Stomach (tissue), 8 donors: ENCODE measurements at regions not wholly inside any gene's neighbourhood (a gene's known extent, or its start where the extent isn't known, plus 50 kb on each side); places are given as distances from the start of the nearest gene placed in this dataset.

ENCODE experiments used
- DNase-seq, 2 donors: peaks; one replicate each; pipeline versions ENCODE4 v3.0.0 to v3.0.0-alpha.2; 2013 to 2019
- H3K27ac ChIP-seq, 5 donors: fragments of 200-600 bp in 4 of 5; sonication (generic) in 4 of 5; one replicate each; pipeline ENCODE4 v1.5.1; 2013 to 2019; ENCODE audit warnings: mild to moderate bottlenecking in 1 of 5, moderate library complexity in 1 of 5
- H3K27me3 ChIP-seq, 3 donors: fragments of 200-600 bp; sonication (generic); one replicate each; pipeline ENCODE4 v1.5.1; 2017 to 2019; ENCODE audit warnings: mixed run types in 1 of 3
- H3K36me3 ChIP-seq, 4 donors: fragments of 200-600 bp; sonication (generic); 1 replicate in 3 of 4; 2 replicates in 1 of 4; pipeline ENCODE4 v1.5.1; 2016 to 2019
- H3K4me1 ChIP-seq, 4 donors: fragments of 200-600 bp; sonication (generic); one replicate each; pipeline ENCODE4 v1.5.1; 2016 to 2019
- H3K4me3 ChIP-seq, 4 donors: fragments of 200-600 bp; sonication (generic) in 3 of 4; one replicate each; pipeline ENCODE4 v1.5.1; 2016 to 2019; ENCODE audit warnings: mild to moderate bottlenecking in 1 of 4
- H3K9me3 ChIP-seq, 4 donors: fragments of 200-600 bp; sonication (generic); one replicate each; pipeline ENCODE4 v1.5.1; 2016 to 2019
- CTCF ChIP-seq, 7 experiments: fragments of 450-650 bp in 4 of 7; fragments of 200-600 bp in 3 of 7; sonication (generic) in 3 of 7; IDR thresholded peaks; one replicate each; pipeline ENCODE4 v1.5.1; 2016 to 2019; ENCODE audit warnings: antibody characterized with exemption in 7 of 7, control low read depth in 2 of 7, mild to moderate bottlenecking in 1 of 7
- EP300 ChIP-seq: sonication (generic); formaldehyde crosslinking; IDR thresholded peaks from one replicate; pipeline ENCODE4 v1.6.1; 2017; ENCODE audit warnings: antibody characterized with exemption
- POLR2A ChIP-seq, 4 donors: fragments of 450-650 bp; IDR thresholded peaks; one replicate each; pipeline ENCODE4 v1.6.1; 2016; ENCODE audit warnings: antibody characterized with exemption in 4 of 4, control low read depth in 2 of 4, mild to moderate bottlenecking in 1 of 4, moderate library complexity in 1 of 4
- POLR2AphosphoS5 ChIP-seq, 3 donors: sonication (generic); formaldehyde crosslinking; IDR thresholded peaks; one replicate each; pipeline ENCODE4 v1.6.1; 2016; ENCODE audit warnings: antibody characterized with exemption in 3 of 3
- WGBS, 5 donors: extraction: QIAGEN DNeasy Blood & Tissue Kit in 3 of 5; methylation state at CpG; one replicate each; pipeline versions ENCODE4 v1.1.5 to v1.1.7; 2013 to 2018; 5-methylcytosine and 5-hydroxymethylcytosine counted together
- intact Hi-C: fragments of 100-400 bp; cut with DNase I; formaldehyde crosslinking; loops from one replicate; pipeline ENCODE4 v1.15.1; 2023; ENCODE audit warnings: low total_unique reads
- donor health status: healthy with polysubstance abuse.
- donor health status: Bipolar disorder and iron deficiency.
- donor health status: healthy.

DNA sequence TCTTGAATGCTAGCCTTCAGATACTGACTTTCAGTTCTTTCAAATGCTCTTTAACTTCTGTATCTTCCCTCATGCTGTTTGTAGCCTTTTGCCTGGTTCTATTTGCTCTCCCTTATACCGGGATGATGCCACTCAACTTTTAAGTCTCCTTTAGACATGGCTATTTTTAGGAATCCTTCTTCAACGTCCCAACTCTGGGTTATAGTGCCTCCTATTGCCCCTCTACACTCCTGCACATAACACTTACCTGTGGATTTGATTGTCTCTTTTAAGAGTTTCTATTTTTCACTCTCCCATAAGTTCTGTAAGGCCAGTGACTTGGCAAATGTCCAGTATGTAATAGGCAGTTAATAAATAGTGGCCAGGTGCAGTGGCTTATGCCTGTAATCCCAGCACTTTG, 343.0 kb downstream of the KLF5 start:
- peaks cover 0 to 23% (median 18%) of the 10 kb centered on the region in 4 donors for H3K4me1 ChIP-seq
- TF ChIP-seq POLR2A (IDR thresholded peaks at IDR 0.05) = no peak
- no peak for TF ChIP-seq EP300
- TF ChIP-seq POLR2AphosphoS5 (IDR thresholded peaks at IDR 0.05) = no peak
- no peak for TF ChIP-seq CTCF (IDR thresholded peaks at IDR 0.05)
- no peak overlapping the region for H3K4me3 ChIP-seq
- no peaks in the 10 kb centered on the region for H3K9me3 ChIP-seq
- 49 to 64% (median 61%) methylated on average over 2 of the region's 2 CpGs for WGBS, 5 donors
- peak overlapping the region in 1 of 5 donors; percentile 18 for H3K27ac ChIP-seq
- H3K36me3 ChIP-seq = no peaks in the 10 kb centered on the region
- no peak for DNase-seq
- H3K27me3 ChIP-seq = no peaks in the 10 kb centered on the region
- intact Hi-C loops = no loop called here

DNA sequence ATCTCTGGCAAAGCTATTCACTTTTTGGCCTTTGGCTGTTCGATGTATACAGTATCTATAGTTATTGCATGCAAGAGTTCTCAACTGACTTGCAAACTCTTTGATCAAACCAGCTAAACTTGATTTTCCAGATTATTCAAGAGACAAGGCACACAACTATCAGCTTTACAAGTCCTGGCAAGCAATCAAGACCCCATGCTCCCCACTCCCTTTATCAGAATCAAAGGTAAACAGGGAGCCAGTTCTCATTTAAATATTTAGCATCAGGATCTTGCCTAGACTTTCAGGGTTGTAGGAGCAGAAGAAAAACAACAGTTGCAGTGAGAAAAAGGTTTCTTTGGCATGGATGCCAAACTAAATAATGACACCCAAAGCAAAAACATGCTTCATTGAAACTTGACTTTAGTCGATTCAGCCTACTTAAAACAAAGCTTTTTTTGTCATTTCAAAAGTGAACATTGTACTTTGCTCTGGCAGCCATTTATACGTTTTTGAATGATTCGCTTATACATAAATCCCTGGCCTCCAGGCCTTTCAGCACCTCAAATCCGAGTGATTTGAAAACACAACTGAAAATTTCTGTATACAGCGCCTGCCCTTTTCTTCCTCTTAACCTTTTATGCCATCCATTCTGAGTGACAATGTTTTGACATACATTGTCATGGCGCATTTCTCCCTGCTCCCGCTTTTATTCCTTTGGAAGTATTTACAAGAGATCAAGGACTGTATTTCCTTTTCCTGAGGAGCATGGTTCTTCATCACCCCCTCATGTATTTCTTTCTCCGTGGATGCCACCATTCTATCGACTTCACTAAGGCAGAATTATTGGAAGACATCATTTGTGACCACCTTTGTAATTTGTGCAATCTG, 340.8 kb downstream of the KLF5 start:
- Histone ChIP-seq H3K4me3 (no peak overlapping the region), H3K36me3 (no peaks in the 10 kb centered on the region), H3K9me3 (no peaks in the 10 kb centered on the region), H3K27ac (peak overlapping the region; percentile 17 to 73 (median 54)), H3K4me1 (peaks cover 0 to 23% (median 18%) of the 10 kb centered on the region in 4 donors), H3K27me3 (no peaks in the 10 kb centered on the region)
- WGBS, 5 donors = 32 to 43% (median 38%) methylated on average over 10 of the region's 10 CpGs
- peak; percentile 68 to 71 for DNase-seq
- TF ChIP-seq POLR2AphosphoS5 (IDR thresholded peaks at IDR 0.05) (peak in 2 of 3 donors; percentile 41 to 60), CTCF (IDR thresholded peaks at IDR 0.05) (no peak), POLR2A (IDR thresholded peaks at IDR 0.05) (no peak), EP300 (no peak)
- intact Hi-C loops = no loop called here

DNA sequence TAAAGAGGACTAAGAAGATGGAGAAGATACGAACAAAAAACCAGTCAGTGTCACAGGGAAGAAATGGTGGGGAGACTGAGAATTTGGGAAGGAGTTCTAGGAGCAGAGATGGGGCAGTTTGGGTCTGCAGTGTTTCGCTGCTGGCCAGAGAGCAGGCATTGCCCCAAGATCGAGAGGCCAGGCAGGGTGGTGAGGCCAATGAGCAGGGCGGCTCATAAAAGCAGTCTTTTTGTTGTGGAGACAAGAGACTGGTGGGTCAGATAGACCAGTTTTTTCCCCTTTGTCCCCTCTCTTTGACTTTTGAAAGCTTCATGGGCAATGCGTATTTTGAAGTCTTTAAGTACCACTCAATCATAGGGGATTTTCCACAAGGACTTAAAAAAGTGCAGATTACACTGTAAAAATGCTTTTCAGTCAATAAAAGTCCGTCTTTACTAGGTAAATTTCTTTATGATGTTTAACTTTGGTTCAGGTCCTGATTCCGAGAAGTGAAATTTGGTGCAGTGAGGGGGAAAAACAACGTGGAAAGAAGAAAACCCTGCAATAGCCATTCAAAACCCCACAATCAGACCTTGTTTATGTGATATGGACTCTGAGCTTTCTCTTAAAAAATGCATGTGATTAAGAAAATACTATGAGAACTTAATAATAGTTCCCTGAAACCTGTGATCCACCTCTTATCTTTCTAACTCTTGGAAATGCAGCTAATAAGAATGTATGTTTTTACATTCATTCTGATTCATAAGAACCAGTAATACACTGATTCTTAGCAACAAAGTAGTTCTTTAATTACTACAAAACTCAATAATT, 338.9 kb downstream of the KLF5 start:
- H3K27ac ChIP-seq = no peak overlapping the region
- no peak overlapping the region for H3K4me3 ChIP-seq
- 70 to 81% (median 74%) methylated on average over 8 of the region's 8 CpGs for WGBS, 5 donors
- peaks cover 0 to 23% (median 18%) of the 10 kb centered on the region in 4 donors for H3K4me1 ChIP-seq
- DNase-seq = no peak
- intact Hi-C loops = no loop called here
- no peak for TF ChIP-seq POLR2A (IDR thresholded peaks at IDR 0.05)
- no peak for TF ChIP-seq EP300
- TF ChIP-seq CTCF (IDR thresholded peaks at IDR 0.05) = no peak
- TF ChIP-seq POLR2AphosphoS5 (IDR thresholded peaks at IDR 0.05) = no peak
- no peaks in the 10 kb centered on the region for H3K36me3 ChIP-seq
- no peaks in the 10 kb centered on the region for H3K27me3 ChIP-seq
- H3K9me3 ChIP-seq = no peaks in the 10 kb centered on the region

DNA sequence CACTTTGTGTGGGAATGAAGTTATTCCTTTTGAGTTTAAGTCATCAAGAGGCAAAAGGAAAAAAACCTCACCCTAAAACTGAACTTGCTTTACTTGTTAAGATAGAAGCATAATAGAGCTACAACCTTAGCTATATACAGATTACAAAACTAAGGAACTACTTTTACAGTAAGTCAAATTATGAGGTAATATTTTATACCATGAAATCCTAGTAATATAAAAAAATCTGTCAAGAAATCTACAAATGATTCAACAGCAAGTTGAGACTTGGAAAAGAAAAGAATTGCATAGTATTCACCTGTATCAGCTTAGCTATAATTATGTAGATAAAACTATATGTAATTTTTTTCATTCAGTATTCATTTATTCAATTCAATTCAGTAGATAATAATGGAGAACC, 335.3 kb downstream of the KLF5 start:
- H3K27ac ChIP-seq = no peak overlapping the region
- TF ChIP-seq POLR2A (IDR thresholded peaks at IDR 0.05) (no peak), EP300 (no peak)
- H3K9me3 ChIP-seq = peaks cover 0 to 7% (median 2%) of the 10 kb centered on the region in 4 donors
- H3K4me3 ChIP-seq = no peak overlapping the region
- intact Hi-C loops = no loop called here
- peaks cover 0 to 3% (median 0%) of the 10 kb centered on the region in 4 donors for H3K4me1 ChIP-seq
- no peaks in the 10 kb centered on the region for H3K36me3 ChIP-seq
- no peak for DNase-seq
- no peaks in the 10 kb centered on the region for H3K27me3 ChIP-seq
